Thoracic aorta (tissue), 2 donors: ENCODE measurements at regions not wholly inside any gene's neighbourhood (a gene's known extent, or its start where the extent isn't known, plus 50 kb on each side); places are given as distances from the start of the nearest gene placed in this dataset.
"Not testable (repeated sequence)": the region's sequence is repeated elsewhere in the genome, so short reads cannot be mapped to it uniquely, and the experiment has no call there.

Experiments
- ATAC-seq: fragments of 150-250 bp; one replicate; pipeline ENCODE4 v1.8.0; 2017; ENCODE audit warnings: low read depth; ENCODE audit not compliant: insufficient number of reproducible peaks, low FRiP score
- DNase-seq: peaks from one replicate; pipeline ENCODE4 v3.0.0-alpha.2; 2020; ENCODE audit warnings: low spot score
- H3K27ac ChIP-seq, 2 donors: fragments of 200-600 bp; sonication (generic); 1 replicate in 1 of 2; 2 replicates in 1 of 2; pipeline ENCODE4 v1.5.1; 2016; ENCODE audit warnings: mild to moderate bottlenecking in 2 of 2, moderate library complexity in 2 of 2
- H3K27me3 ChIP-seq: fragments of 200-600 bp; sonication (generic); replicated peaks from 2 replicates; pipeline ENCODE4 v1.6.0; 2016; ENCODE audit warnings: mild to moderate bottlenecking; ENCODE audit not compliant: insufficient read depth
- H3K36me3 ChIP-seq: fragments of 200-600 bp; sonication (generic); one replicate; pipeline ENCODE4 v1.5.1; 2016
- H3K4me1 ChIP-seq, 2 donors: fragments of 200-600 bp; sonication (generic); 1 replicate in 1 of 2; 2 replicates in 1 of 2; pipeline versions ENCODE4 v1.5.1 to v1.6.0; 2016; ENCODE audit warnings: low read depth in 2 of 2, mild to moderate bottlenecking in 1 of 2; ENCODE audit not compliant: control insufficient read depth in 1 of 2
- H3K4me3 ChIP-seq: fragments of 200-600 bp; sonication (generic); 2 replicates; pipeline ENCODE4 v1.5.1; 2016; ENCODE audit warnings: mild to moderate bottlenecking
- H3K9me3 ChIP-seq: fragments of 200-600 bp; sonication (generic); 2 replicates; pipeline ENCODE4 v1.5.1; 2016
- TF ChIP-seq, protein P1 (sequence below): fragments of 200-600 bp; sonication (generic); IDR thresholded peaks from one replicate; pipeline ENCODE4 v1.5.1; 2019; ENCODE audit warnings: antibody characterized with exemption

DNA sequence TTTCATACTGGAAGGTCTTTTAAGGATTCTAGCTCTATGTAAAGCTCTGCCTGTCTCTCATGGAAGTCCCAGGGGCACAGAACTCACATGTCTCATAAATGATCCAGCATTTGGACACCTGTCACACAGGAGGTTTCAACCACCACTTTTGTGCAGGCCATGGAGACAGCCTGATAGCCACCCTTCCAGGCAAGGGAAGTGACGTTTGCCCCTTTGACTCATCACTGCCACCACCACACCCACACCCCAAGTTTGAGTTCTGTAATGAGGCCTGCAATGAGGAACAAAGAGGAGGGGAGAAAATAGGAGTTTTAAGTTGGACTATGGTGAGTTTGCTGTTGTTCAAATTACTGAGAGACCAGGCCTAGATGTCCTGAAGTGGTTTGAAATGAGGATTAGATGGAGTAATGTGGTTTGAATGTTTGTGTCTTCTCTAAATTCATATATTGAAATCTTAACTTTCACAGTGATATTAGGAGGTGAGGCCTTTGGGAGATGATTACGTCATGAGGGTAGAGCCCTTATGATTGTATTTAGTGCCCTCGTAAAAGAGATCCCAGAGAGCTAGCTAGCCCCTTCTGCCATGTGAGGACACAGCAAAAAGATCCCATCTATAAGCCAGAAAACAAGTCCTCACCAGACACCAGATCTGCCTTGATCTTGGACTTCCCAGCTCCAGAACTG is 175.3 kb upstream of the EPHA4 start:
- ATAC-seq: no peak
- no peak for DNase-seq
- Histone ChIP-seq H3K9me3 (no peaks in the 10 kb centered on the region), H3K27ac (no peak overlapping the region), H3K27me3 (no peaks in the 10 kb centered on the region), H3K36me3 (no peaks in the 10 kb centered on the region), H3K4me1 (no peaks in the 10 kb centered on the region), H3K4me3 (no peak overlapping the region)
- TF ChIP-seq, protein P1, sequence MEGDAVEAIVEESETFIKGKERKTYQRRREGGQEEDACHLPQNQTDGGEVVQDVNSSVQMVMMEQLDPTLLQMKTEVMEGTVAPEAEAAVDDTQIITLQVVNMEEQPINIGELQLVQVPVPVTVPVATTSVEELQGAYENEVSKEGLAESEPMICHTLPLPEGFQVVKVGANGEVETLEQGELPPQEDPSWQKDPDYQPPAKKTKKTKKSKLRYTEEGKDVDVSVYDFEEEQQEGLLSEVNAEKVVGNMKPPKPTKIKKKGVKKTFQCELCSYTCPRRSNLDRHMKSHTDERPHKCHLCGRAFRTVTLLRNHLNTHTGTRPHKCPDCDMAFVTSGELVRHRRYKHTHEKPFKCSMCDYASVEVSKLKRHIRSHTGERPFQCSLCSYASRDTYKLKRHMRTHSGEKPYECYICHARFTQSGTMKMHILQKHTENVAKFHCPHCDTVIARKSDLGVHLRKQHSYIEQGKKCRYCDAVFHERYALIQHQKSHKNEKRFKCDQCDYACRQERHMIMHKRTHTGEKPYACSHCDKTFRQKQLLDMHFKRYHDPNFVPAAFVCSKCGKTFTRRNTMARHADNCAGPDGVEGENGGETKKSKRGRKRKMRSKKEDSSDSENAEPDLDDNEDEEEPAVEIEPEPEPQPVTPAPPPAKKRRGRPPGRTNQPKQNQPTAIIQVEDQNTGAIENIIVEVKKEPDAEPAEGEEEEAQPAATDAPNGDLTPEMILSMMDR: no peak

DNA sequence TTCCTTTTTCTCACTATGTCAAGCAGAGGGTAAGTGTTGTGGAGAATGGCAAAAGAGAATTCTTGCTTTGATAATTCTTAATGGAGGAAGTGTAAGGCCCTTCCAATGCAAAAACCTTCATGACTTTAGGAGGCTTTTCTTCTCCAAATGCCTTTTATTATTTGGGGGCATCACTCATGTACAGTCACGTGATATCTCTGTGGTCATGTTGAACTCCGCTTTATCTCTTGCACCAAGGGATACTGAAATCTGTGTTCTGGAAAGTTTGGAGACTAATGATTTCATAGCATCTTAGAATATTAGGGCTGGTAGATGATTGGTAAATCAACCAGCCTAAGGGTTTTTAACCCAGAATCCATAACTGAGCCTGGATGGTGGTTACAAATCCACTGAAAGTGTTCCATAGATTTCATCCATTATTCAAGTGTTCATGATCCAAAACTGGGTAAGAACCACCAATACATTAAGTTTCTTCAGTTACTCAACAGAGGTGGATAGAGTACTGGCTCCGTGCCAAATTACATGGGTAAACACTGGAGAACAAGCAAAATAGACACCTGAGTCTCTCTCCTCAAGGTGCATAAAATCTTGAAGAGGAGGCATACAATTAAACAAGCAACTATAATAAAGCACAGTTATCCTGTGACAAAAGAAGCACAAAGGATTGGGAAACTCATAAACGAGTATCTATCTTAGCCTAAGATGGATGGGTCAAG is 169.6 kb upstream of the EPHA4 start:
- ATAC-seq (no peak), DNase-seq (no peak)
- Histone ChIP-seq H3K4me1 (no peaks in the 10 kb centered on the region), H3K4me3 (no peak overlapping the region), H3K27ac (no peak overlapping the region), H3K27me3 (no peaks in the 10 kb centered on the region), H3K9me3 (no peaks in the 10 kb centered on the region), H3K36me3 (no peaks in the 10 kb centered on the region)
- TF ChIP-seq, protein P1: no peak

DNA sequence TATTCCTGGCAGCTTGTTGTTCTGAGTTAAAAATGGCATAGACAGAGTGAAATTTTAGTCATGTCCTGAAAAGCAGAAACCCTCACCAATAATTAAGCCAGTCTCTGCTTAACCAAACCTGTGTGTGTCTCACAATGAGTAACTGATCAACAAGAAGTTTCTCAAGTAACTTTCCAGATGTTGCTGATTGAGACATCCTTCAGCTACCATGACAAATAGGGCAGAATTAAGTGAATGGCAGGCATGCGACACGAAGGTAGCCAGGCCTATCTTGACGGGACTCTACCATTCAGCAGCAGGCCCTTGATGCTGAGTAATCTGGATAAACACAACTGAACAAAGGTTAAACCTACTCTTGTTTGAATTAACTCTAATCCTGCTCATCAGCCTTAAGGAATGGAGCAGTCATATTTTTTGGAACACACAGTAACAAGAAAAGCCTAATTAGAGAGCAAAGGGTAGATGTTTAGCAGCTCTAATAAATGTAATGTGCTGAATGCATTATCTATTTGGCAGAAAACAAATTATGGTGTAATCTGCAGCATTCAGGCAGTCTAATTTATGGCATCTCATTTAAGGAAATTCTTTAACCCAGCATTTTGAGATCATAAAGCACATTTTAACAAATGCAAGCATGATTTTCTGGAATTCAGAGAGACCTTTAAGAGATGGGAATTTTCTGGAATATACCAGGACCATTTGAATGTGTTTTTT is 159.5 kb upstream of the EPHA4 start:
- TF ChIP-seq, protein P1: no peak
- no peaks in the 10 kb centered on the region for H3K4me1 ChIP-seq
- H3K36me3 ChIP-seq: no peaks in the 10 kb centered on the region
- no peak overlapping the region for H3K27ac ChIP-seq
- H3K4me3 ChIP-seq: no peak overlapping the region
- DNase-seq (no peak), ATAC-seq (no peak)
- H3K27me3 ChIP-seq: no peaks in the 10 kb centered on the region
- no peaks in the 10 kb centered on the region for H3K9me3 ChIP-seq

DNA sequence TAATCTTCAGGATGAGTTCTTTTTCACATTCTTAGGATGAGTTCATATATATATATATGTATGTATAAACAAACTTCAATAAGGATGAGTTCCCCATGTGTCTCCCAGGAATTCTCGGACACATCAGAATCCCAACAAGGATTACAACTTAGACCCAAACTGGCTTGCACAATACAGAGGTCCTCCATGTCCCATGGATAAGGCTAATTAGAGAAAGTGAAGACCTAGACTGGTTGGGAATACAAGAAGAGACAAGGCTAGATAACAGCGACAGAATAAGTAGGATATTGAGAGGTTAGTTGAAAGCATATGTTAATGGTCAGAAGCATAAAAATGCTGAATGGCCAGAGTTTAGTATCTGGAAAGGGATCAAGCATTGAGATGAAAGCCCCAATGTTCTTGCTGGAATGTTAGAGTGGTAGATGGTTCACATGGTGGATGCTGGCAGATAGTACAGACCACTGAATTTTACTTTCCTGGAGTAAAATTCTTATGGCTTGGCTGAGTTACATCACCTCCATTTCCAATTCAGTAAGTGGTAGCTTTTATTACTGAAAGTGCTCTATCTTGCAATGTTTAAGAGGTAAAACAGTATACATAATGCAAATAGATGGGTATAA is 154.9 kb upstream of the EPHA4 start:
- TF ChIP-seq, protein P1: no peak
- DNase-seq (no peak), ATAC-seq (no peak)
- Histone ChIP-seq H3K36me3 (no peaks in the 10 kb centered on the region), H3K27ac (no peak overlapping the region), H3K27me3 (no peaks in the 10 kb centered on the region), H3K4me3 (no peak overlapping the region), H3K9me3 (no peaks in the 10 kb centered on the region), H3K4me1 (no peaks in the 10 kb centered on the region)

DNA sequence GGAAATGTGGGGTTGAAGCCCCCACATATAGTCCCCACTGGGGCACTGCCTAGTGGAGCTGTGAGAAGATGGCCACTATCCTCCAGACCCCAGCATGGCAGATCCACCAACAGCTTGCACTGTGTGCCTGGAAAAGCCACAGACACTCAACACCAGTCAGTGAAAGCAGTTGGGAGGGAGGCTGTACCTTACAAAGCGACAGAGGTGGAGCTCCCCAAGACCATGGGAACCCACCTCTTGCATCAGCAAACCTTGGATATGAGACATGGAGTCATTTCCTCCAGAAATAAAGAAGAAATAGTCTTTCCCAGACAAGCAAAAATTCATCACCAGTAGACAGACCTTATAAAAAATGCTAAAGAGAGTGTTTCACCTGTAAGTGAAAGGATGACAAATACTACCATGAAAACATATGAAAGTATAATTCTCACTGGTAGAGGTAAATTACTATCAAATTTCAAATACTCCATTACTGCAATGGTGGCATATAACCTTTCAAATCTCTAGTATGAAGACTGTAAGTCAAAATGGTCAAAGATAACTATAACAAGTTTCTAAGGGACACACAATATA is 152.6 kb upstream of the EPHA4 start:
- Histone ChIP-seq H3K27ac (no peak overlapping the region), H3K9me3 (no peaks in the 10 kb centered on the region), H3K4me1 (no peaks in the 10 kb centered on the region), H3K36me3 (no peaks in the 10 kb centered on the region), H3K4me3 (no peak overlapping the region), H3K27me3 (no peaks in the 10 kb centered on the region)
- DNase-seq (no peak), ATAC-seq (no peak)
- TF ChIP-seq, protein P1: no peak

DNA sequence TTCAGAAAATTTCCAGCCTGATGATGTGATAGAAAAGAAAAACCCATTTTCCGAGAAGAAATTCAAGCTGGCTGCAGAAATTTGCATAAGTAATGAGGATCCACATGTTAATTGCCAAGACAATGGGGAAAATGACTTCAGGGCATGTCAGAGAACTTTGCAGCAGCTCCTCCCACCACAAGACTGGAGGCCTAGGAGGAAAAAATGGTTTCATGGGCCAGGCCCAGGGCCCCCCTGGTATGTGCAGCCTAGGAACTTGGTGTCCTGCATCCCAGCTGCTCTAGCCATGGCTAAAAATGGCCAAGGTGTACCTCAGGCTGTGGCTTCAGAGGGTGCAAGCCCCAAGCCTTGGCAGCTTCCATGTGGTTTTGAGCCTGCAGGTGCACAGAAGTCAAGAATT is 152.0 kb upstream of the EPHA4 start:
- H3K36me3 ChIP-seq, H3K27me3 ChIP-seq, H3K4me3 ChIP-seq, ATAC-seq, H3K27ac ChIP-seq, DNase-seq, H3K4me1 ChIP-seq, H3K9me3 ChIP-seq: not testable (repeated sequence)
